GM08714 (cell line): ENCODE measurements at regions not wholly inside any gene's neighbourhood (a gene's known extent, or its start where the extent isn't known, plus 50 kb on each side); places are given as distances from the start of the nearest gene placed in this dataset.
"Not testable (repeated sequence)": the region's sequence is repeated elsewhere in the genome, so short reads cannot be mapped to it uniquely, and the experiment has no call there.

Experiments
- H3K4me3 ChIP-seq: fragments of 200-500 bp; sonication (Bioruptor generic); 2 replicates; pipeline ENCODE4 v1.5.1; 2014; ENCODE audit warnings: mild to moderate bottlenecking, low read length, inconsistent platforms
- ZNF274 ChIP-seq: IDR thresholded peaks from 2 replicates; pipeline ENCODE4 v1.6.1; 2012; ENCODE audit warnings: mild to moderate bottlenecking, low read depth, low read length

- H3K4me3 ChIP-seq: no peak overlapping the region
- TF ChIP-seq ZNF274: no peak
These were observed 90.1 kb upstream of the NFE2L3 start for GRCh38 chr7:26061678-26062603.

- no peak for TF ChIP-seq ZNF274
- no peak overlapping the region for H3K4me3 ChIP-seq
These were observed 86.3 kb upstream of the NFE2L3 start for GRCh38 chr7:26065652-26066051.

- H3K4me3 ChIP-seq: no peak overlapping the region
- no peak for TF ChIP-seq ZNF274
These were observed 85.3 kb upstream of the NFE2L3 start for GRCh38 chr7:26066736-26067135.

GRCh38 chr7:26070290-26070689, 81.7 kb upstream of the NFE2L3 start:
- TF ChIP-seq ZNF274: no peak
- H3K4me3 ChIP-seq: no peak overlapping the region

GRCh38 chr7:26071622-26072456, 80.2 kb upstream of the NFE2L3 start:
- no peak overlapping the region for H3K4me3 ChIP-seq
- TF ChIP-seq ZNF274: no peak

- TF ChIP-seq ZNF274: no peak
- no peak overlapping the region for H3K4me3 ChIP-seq
These were observed 79.0 kb upstream of the NFE2L3 start for GRCh38 chr7:26073041-26073440.

- TF ChIP-seq ZNF274: no peak
- no peak overlapping the region for H3K4me3 ChIP-seq
These were observed 77.1 kb upstream of the NFE2L3 start for GRCh38 chr7:26074919-26075318.

GRCh38 chr7:26076691-26077090, 75.3 kb upstream of the NFE2L3 start:
- TF ChIP-seq ZNF274: no peak

GRCh38 chr7:26078437-26079336, 73.3 kb upstream of the NFE2L3 start:
- no peak overlapping the region for H3K4me3 ChIP-seq
- TF ChIP-seq ZNF274: no peak

More at GRCh38 chr7:26076691-26077090, 75.3 kb upstream of the NFE2L3 start:
- no peak overlapping the region for H3K4me3 ChIP-seq

- H3K4me3 ChIP-seq: no peak overlapping the region
- TF ChIP-seq ZNF274: no peak
These were observed 70.4 kb upstream of the NFE2L3 start for GRCh38 chr7:26081638-26082037.

- H3K4me3 ChIP-seq: no peak overlapping the region
- TF ChIP-seq ZNF274: no peak
These were observed 68.9 kb upstream of the NFE2L3 start for GRCh38 chr7:26083113-26083512.

- TF ChIP-seq ZNF274: no peak
- H3K4me3 ChIP-seq: no peak overlapping the region
These were observed 67.6 kb upstream of the NFE2L3 start for GRCh38 chr7:26084418-26084817.

GRCh38 chr7:26085771-26086170, 66.2 kb upstream of the NFE2L3 start:
- no peak overlapping the region for H3K4me3 ChIP-seq
- TF ChIP-seq ZNF274: no peak

- TF ChIP-seq ZNF274: no peak
- H3K4me3 ChIP-seq: no peak overlapping the region
These were observed 64.5 kb upstream of the NFE2L3 start for GRCh38 chr7:26087321-26088091.

GRCh38 chr7:26089469-26089868, 62.5 kb upstream of the NFE2L3 start:
- H3K4me3 ChIP-seq: not testable (repeated sequence)
